GM19455 (cell line): ENCODE measurements at regions not wholly inside any gene's neighbourhood (a gene's known extent, or its start where the extent isn't known, plus 50 kb on each side); places are given as distances from the start of the nearest gene placed in this dataset.
"Not testable (repeated sequence)": the region's sequence is repeated elsewhere in the genome, so short reads cannot be mapped to it uniquely, and the experiment has no call there.

ENCODE experiments used
- ATAC-seq: cut with Tn5 transposase; IDR thresholded peaks from one replicate; pipeline ENCODE4 v1.9.1; 2021; ENCODE audit not compliant: unreplicated experiment

- ATAC-seq, result no peak
Measured at GRCh38 chr10:109732254-109732965, 190.9 kb downstream of the XPNPEP1 start.

- ATAC-seq, result not testable (repeated sequence)
Measured at GRCh38 chr10:109729895-109730294, 193.4 kb downstream of the XPNPEP1 start.

- ATAC-seq, result no peak
Measured at GRCh38 chr10:109727436-109727835, 195.9 kb downstream of the XPNPEP1 start.

GRCh38 chr10:109726473-109726872 is 196.8 kb downstream of the XPNPEP1 start:
- ATAC-seq, result no peak

GRCh38 chr10:109723305-109723704 is 200.0 kb downstream of the XPNPEP1 start:
- no peak for ATAC-seq

- no peak for ATAC-seq
Measured at GRCh38 chr10:109721453-109722064, 201.8 kb downstream of the XPNPEP1 start.

- no peak for ATAC-seq
Measured at GRCh38 chr10:109706026-109706560, 217.2 kb downstream of the XPNPEP1 start.

GRCh38 chr10:109701633-109702215 is 221.6 kb downstream of the XPNPEP1 start:
- no peak for ATAC-seq

- no peak for ATAC-seq
Measured at GRCh38 chr10:109698882-109699664, 224.2 kb downstream of the XPNPEP1 start.

GRCh38 chr10:109698086-109698485 is 225.2 kb downstream of the XPNPEP1 start:
- ATAC-seq, result no peak

GRCh38 chr10:109696981-109697775 is 226.1 kb downstream of the XPNPEP1 start:
- ATAC-seq, result no peak

GRCh38 chr10:109696462-109696861 is 226.8 kb downstream of the XPNPEP1 start:
- no peak for ATAC-seq

GRCh38 chr10:109695988-109696387 is 227.3 kb downstream of the XPNPEP1 start:
- ATAC-seq, result no peak

GRCh38 chr10:109689785-109690184 is 233.5 kb downstream of the XPNPEP1 start:
- ATAC-seq, result no peak

GRCh38 chr10:109679478-109679877 is 243.8 kb downstream of the XPNPEP1 start:
- ATAC-seq, result no peak

GRCh38 chr10:109678857-109679256 is 244.5 kb downstream of the XPNPEP1 start:
- no peak for ATAC-seq

- ATAC-seq, result no peak
Measured at GRCh38 chr10:109676703-109677102, 246.6 kb downstream of the XPNPEP1 start.

GRCh38 chr10:109668703-109669102 is 254.6 kb downstream of the XPNPEP1 start:
- no peak for ATAC-seq

- ATAC-seq, result no peak
Measured at GRCh38 chr10:109668154-109668665, 255.1 kb downstream of the XPNPEP1 start.

GRCh38 chr10:109665321-109665720 is 258.0 kb downstream of the XPNPEP1 start:
- no peak for ATAC-seq
